Ishikawa (cell line): ENCODE measurements at regions not wholly inside any gene's neighbourhood (a gene's known extent, or its start where the extent isn't known, plus 50 kb on each side); places are given as distances from the start of the nearest gene placed in this dataset.

Source experiments
- CEBPB ChIP-seq: IDR thresholded peaks from 2 replicates; pipeline ENCODE4 v1.6.1; 2012
- CREB1 ChIP-seq: IDR thresholded peaks from 2 replicates; pipeline ENCODE4 v1.6.1; 2012; ENCODE audit warnings: low read depth
- EGR1 ChIP-seq: IDR thresholded peaks from 2 replicates; pipeline ENCODE4 v1.6.1; 2012
- EP300 ChIP-seq: IDR thresholded peaks from 2 replicates; pipeline ENCODE4 v1.6.1; 2012; ENCODE audit warnings: borderline replicate concordance
- FOXM1 ChIP-seq: IDR thresholded peaks from 2 replicates; pipeline ENCODE4 v1.6.1; 2012; ENCODE audit warnings: low read depth, borderline replicate concordance
- MAX ChIP-seq: IDR thresholded peaks from 2 replicates; pipeline ENCODE4 v1.6.1; 2012
- NFIC ChIP-seq: IDR thresholded peaks from 2 replicates; pipeline ENCODE4 v1.6.1; 2012
- RAD21 ChIP-seq: IDR thresholded peaks from 2 replicates; pipeline ENCODE4 v1.6.1; 2012; ENCODE audit warnings: low read depth
- REST ChIP-seq: IDR thresholded peaks from 2 replicates; pipeline ENCODE4 v1.6.1; 2012; ENCODE audit warnings: low read depth, mild to moderate bottlenecking
- TAF1 ChIP-seq: IDR thresholded peaks from 2 replicates; pipeline ENCODE4 v1.6.1; 2012; ENCODE audit warnings: low read depth, mild to moderate bottlenecking
- TCF12 ChIP-seq: IDR thresholded peaks from 2 replicates; pipeline ENCODE4 v1.6.1; 2012; ENCODE audit warnings: low read depth
- TEAD4 ChIP-seq: IDR thresholded peaks from 2 replicates; pipeline ENCODE4 v1.6.1; 2012
- USF1 ChIP-seq: IDR thresholded peaks from 2 replicates; pipeline ENCODE4 v1.6.1; 2012
- YY1 ChIP-seq: IDR thresholded peaks from 2 replicates; pipeline ENCODE4 v1.6.1; 2012; ENCODE audit warnings: low read depth
- ZBTB7A ChIP-seq: IDR thresholded peaks from 2 replicates; pipeline ENCODE4 v1.6.1; 2012; ENCODE audit warnings: low read depth

- TF ChIP-seq TAF1 = no peak
- TF ChIP-seq EP300 = no peak
- no peak for TF ChIP-seq FOXM1
- TF ChIP-seq ZBTB7A = no peak
- TF ChIP-seq CEBPB = no peak
Measured at GRCh38 chr11:134802598-134802997, 390.6 kb upstream of the B3GAT1 start.

- TF ChIP-seq TCF12 (no peak), MAX (no peak), TAF1 (no peak), CEBPB (no peak), RAD21 (no peak), FOXM1 (no peak), REST (no peak), EGR1 (no peak), EP300 (no peak), ZBTB7A (no peak), CREB1 (no peak)
Measured at GRCh38 chr11:134802116-134802515, 390.1 kb upstream of the B3GAT1 start.

- TF ChIP-seq CEBPB = no peak
- no peak for TF ChIP-seq FOXM1
- no peak for TF ChIP-seq EGR1
- TF ChIP-seq TAF1 = no peak
- TF ChIP-seq EP300 = no peak
- no peak for TF ChIP-seq NFIC
- no peak for TF ChIP-seq MAX
- no peak for TF ChIP-seq TCF12
- no peak for TF ChIP-seq USF1
- no peak for TF ChIP-seq ZBTB7A
- TF ChIP-seq REST = no peak
- no peak for TF ChIP-seq TEAD4
- TF ChIP-seq YY1 = no peak
Measured at GRCh38 chr11:134801570-134801969, 389.5 kb upstream of the B3GAT1 start.

GRCh38 chr11:134800826-134801225 lies 388.8 kb upstream of the B3GAT1 start:
- no peak for TF ChIP-seq REST
- TF ChIP-seq FOXM1 = no peak
- no peak for TF ChIP-seq ZBTB7A
- no peak for TF ChIP-seq EP300
- TF ChIP-seq TAF1 = no peak
- TF ChIP-seq RAD21 = no peak
- no peak for TF ChIP-seq TEAD4
- no peak for TF ChIP-seq USF1

- TF ChIP-seq EGR1 = no peak
- TF ChIP-seq NFIC = no peak
- TF ChIP-seq ZBTB7A = no peak
- TF ChIP-seq RAD21 = no peak
- no peak for TF ChIP-seq EP300
- no peak for TF ChIP-seq MAX
- no peak for TF ChIP-seq YY1
- TF ChIP-seq TEAD4 = no peak
- TF ChIP-seq FOXM1 = no peak
- no peak for TF ChIP-seq TAF1
- TF ChIP-seq CEBPB = no peak
- no peak for TF ChIP-seq TCF12
- TF ChIP-seq REST = no peak
- no peak for TF ChIP-seq CREB1
- no peak for TF ChIP-seq USF1
Measured at GRCh38 chr11:134800130-134800529, 388.1 kb upstream of the B3GAT1 start.
